Mesendoderm (in vitro differentiated cells): ENCODE measurements at regions not wholly inside any gene's neighbourhood (a gene's known extent, or its start where the extent isn't known, plus 50 kb on each side); places are given as distances from the start of the nearest gene placed in this dataset.
"Not testable (repeated sequence)": the region's sequence is repeated elsewhere in the genome, so short reads cannot be mapped to it uniquely, and the experiment has no call there.

ENCODE experiments used
- DNase-seq: peaks from one replicate; pipeline ENCODE4 v3.0.0; 2013
- H2AK5ac ChIP-seq: 2 replicates; pipeline ENCODE4 v1.6.1; 2013; ENCODE audit warnings: low read length, inconsistent platforms
- H2BK120ac ChIP-seq: 2 replicates; pipeline ENCODE4 v1.6.1; 2013; ENCODE audit warnings: low read depth, mild to moderate bottlenecking, low read length, moderate library complexity, mixed read lengths
- H2BK15ac ChIP-seq: replicated peaks from 2 replicates; pipeline ENCODE4 v1.6.1; 2013; ENCODE audit warnings: low read depth, mild to moderate bottlenecking, moderate library complexity
- H2BK5ac ChIP-seq: 2 replicates; pipeline ENCODE4 v1.6.1; 2013; ENCODE audit warnings: low read length, inconsistent platforms
- H3K18ac ChIP-seq: 2 replicates; pipeline ENCODE4 v1.6.1; 2013; ENCODE audit warnings: mild to moderate bottlenecking, low read length, mixed read lengths
- H3K23ac ChIP-seq: one replicate; pipeline ENCODE4 v1.6.1; 2013; ENCODE audit warnings: low read length
- H3K27ac ChIP-seq: 2 replicates; pipeline ENCODE4 v1.5.1; 2013; ENCODE audit warnings: low read depth, mild to moderate bottlenecking, inconsistent platforms, low read length, moderate library complexity
- H3K27me3 ChIP-seq: 2 replicates; pipeline ENCODE4 v1.6.1; 2013; ENCODE audit warnings: low read length, control low read depth, mild to moderate bottlenecking, inconsistent platforms; ENCODE audit not compliant: insufficient read depth, poor library complexity
- H3K36me3 ChIP-seq: 2 replicates; pipeline ENCODE4 v1.6.1; 2013; ENCODE audit warnings: low read length, inconsistent platforms; ENCODE audit not compliant: control insufficient read depth, insufficient read depth
- H3K4ac ChIP-seq: one replicate; pipeline ENCODE4 v1.6.1; 2013; ENCODE audit warnings: low read depth, mild to moderate bottlenecking, low read length, moderate library complexity
- H3K4me1 ChIP-seq: 2 replicates; pipeline ENCODE4 v1.6.1; 2013; ENCODE audit warnings: low read depth, low read length, inconsistent platforms; ENCODE audit not compliant: control insufficient read depth
- H3K4me2 ChIP-seq: 2 replicates; pipeline ENCODE4 v1.6.1; 2013; ENCODE audit warnings: low read length
- H3K4me3 ChIP-seq: 2 replicates; pipeline ENCODE4 v1.5.1; 2013; ENCODE audit warnings: mild to moderate bottlenecking, low read length
- H3K56ac ChIP-seq: one replicate; pipeline ENCODE4 v1.6.1; 2013; ENCODE audit warnings: low read length
- H3K79me1 ChIP-seq: 2 replicates; pipeline ENCODE4 v1.6.1; 2013; ENCODE audit warnings: low read length, inconsistent platforms
- H3K79me2 ChIP-seq: 2 replicates; pipeline ENCODE4 v1.6.1; 2013; ENCODE audit warnings: mild to moderate bottlenecking, low read length; ENCODE audit not compliant: control insufficient read depth, insufficient read depth
- H3K9ac ChIP-seq: 2 replicates; pipeline ENCODE4 v1.6.1; 2013; ENCODE audit warnings: low read length, inconsistent platforms
- H4K5ac ChIP-seq: one replicate; pipeline ENCODE4 v1.6.1; 2013; ENCODE audit warnings: low read length
- H4K8ac ChIP-seq: one replicate; pipeline ENCODE4 v1.6.1; 2013; ENCODE audit warnings: low read depth, mild to moderate bottlenecking, control low read depth, low read length, moderate library complexity
- WGBS: extraction: QIAGEN DNeasy Blood & Tissue Kit; methylation state at CpG from one replicate; pipeline ENCODE4 v1.1.7; 2013; ENCODE audit warnings: low lambda C conversion rate, missing lambda C conversion rate; ENCODE audit not compliant: insufficient coverage; ENCODE audit errors: extremely low coverage; 5-methylcytosine and 5-hydroxymethylcytosine counted together

GRCh38 chr1:105083611-105084010 is 1333.9 kb downstream of the AMY1C start:
- Histone ChIP-seq H3K4me1 (no peaks in the 10 kb centered on the region), H2BK15ac (no peak overlapping the region), H3K79me1 (no peaks in the 10 kb centered on the region), H3K4ac (no peak overlapping the region), H2BK5ac (no peak overlapping the region), H3K4me2 (no peak overlapping the region), H3K27me3 (no peaks in the 10 kb centered on the region), H3K9ac (no peak overlapping the region), H3K4me3 (no peak overlapping the region), H4K8ac (no peak overlapping the region), H3K56ac (no peak overlapping the region), H2AK5ac (no peak overlapping the region), H3K36me3 (no peaks in the 10 kb centered on the region), H3K79me2 (no peaks in the 10 kb centered on the region), H4K5ac (no peak overlapping the region), H3K18ac (no peak overlapping the region), H2BK120ac (no peak overlapping the region), H3K27ac (no peak overlapping the region), H3K23ac (no peak overlapping the region)
- WGBS, result 100% methylated on average over 1 of the region's 4 CpGs
- no peak for DNase-seq

- H3K27ac ChIP-seq, result no peak overlapping the region
- no peak overlapping the region for H3K4me2 ChIP-seq
- no peak overlapping the region for H2AK5ac ChIP-seq
- H2BK5ac ChIP-seq, result no peak overlapping the region
- H3K79me1 ChIP-seq, result no peaks in the 10 kb centered on the region
- H2BK120ac ChIP-seq, result no peak overlapping the region
- H3K4me3 ChIP-seq, result no peak overlapping the region
- no peaks in the 10 kb centered on the region for H3K4me1 ChIP-seq
- no peak overlapping the region for H3K18ac ChIP-seq
- H3K79me2 ChIP-seq, result no peaks in the 10 kb centered on the region
- no peak overlapping the region for H3K56ac ChIP-seq
- no peak for DNase-seq
- no peaks in the 10 kb centered on the region for H3K36me3 ChIP-seq
- no peak overlapping the region for H4K8ac ChIP-seq
- H2BK15ac ChIP-seq, result no peak overlapping the region
- no peak overlapping the region for H3K9ac ChIP-seq
- H3K4ac ChIP-seq, result no peak overlapping the region
- H4K5ac ChIP-seq, result no peak overlapping the region
- H3K27me3 ChIP-seq, result no peaks in the 10 kb centered on the region
- H3K23ac ChIP-seq, result no peak overlapping the region
- WGBS, result no CpG with 5 or more reads among the region's 7 CpGs
Measured at GRCh38 chr1:105087506-105087905, 1337.8 kb downstream of the AMY1C start.

- Histone ChIP-seq H2BK15ac (no peak overlapping the region), H3K23ac (no peak overlapping the region), H2BK5ac (no peak overlapping the region), H2BK120ac (no peak overlapping the region), H3K9ac (no peak overlapping the region), H3K4me3 (no peak overlapping the region), H3K4me2 (no peak overlapping the region), H3K18ac (no peak overlapping the region), H3K79me1 (no peaks in the 10 kb centered on the region), H3K4ac (no peak overlapping the region), H2AK5ac (no peak overlapping the region), H3K36me3 (no peaks in the 10 kb centered on the region), H3K27me3 (no peaks in the 10 kb centered on the region), H3K56ac (no peak overlapping the region), H3K27ac (no peak overlapping the region), H3K79me2 (no peaks in the 10 kb centered on the region), H4K8ac (no peak overlapping the region), H3K4me1 (no peaks in the 10 kb centered on the region), H4K5ac (no peak overlapping the region)
- WGBS, result no CpG with 5 or more reads among the region's 1 CpG
- no peak for DNase-seq
Measured at GRCh38 chr1:105088166-105088565, 1338.5 kb downstream of the AMY1C start.

GRCh38 chr1:105093893-105094292 is 1344.2 kb downstream of the AMY1C start:
- H3K27ac ChIP-seq, H3K79me1 ChIP-seq, H2AK5ac ChIP-seq, H2BK5ac ChIP-seq, H3K79me2 ChIP-seq, H3K4ac ChIP-seq, H3K18ac ChIP-seq, H3K9ac ChIP-seq, H3K23ac ChIP-seq, H3K4me3 ChIP-seq, H2BK120ac ChIP-seq, H2BK15ac ChIP-seq, H4K8ac ChIP-seq, H3K27me3 ChIP-seq, DNase-seq, H4K5ac ChIP-seq, H3K4me1 ChIP-seq, H3K56ac ChIP-seq, H3K36me3 ChIP-seq, H3K4me2 ChIP-seq: not testable (repeated sequence)
- no CpG with 5 or more reads among the region's 1 CpG for WGBS

GRCh38 chr1:105100102-105100501 is 1350.4 kb downstream of the AMY1C start:
- Histone ChIP-seq H3K4me1 (no peaks in the 10 kb centered on the region), H2BK15ac (no peak overlapping the region), H2AK5ac (no peak overlapping the region), H3K56ac (no peak overlapping the region), H3K9ac (no peak overlapping the region), H3K23ac (no peak overlapping the region), H3K79me1 (no peaks in the 10 kb centered on the region), H2BK120ac (no peak overlapping the region), H4K5ac (no peak overlapping the region), H3K18ac (no peak overlapping the region), H3K36me3 (no peaks in the 10 kb centered on the region), H3K27me3 (no peaks in the 10 kb centered on the region), H3K4me3 (no peak overlapping the region), H2BK5ac (no peak overlapping the region), H3K4me2 (no peak overlapping the region), H3K27ac (no peak overlapping the region), H3K4ac (no peak overlapping the region), H4K8ac (no peak overlapping the region), H3K79me2 (no peaks in the 10 kb centered on the region)
- no peak for DNase-seq
- no CpG with 5 or more reads among the region's 1 CpG for WGBS

GRCh38 chr1:105101261-105101660 is 1351.6 kb downstream of the AMY1C start:
- DNase-seq, result no peak
- no peaks in the 10 kb centered on the region for H3K27me3 ChIP-seq
- WGBS, result no CpG with 5 or more reads among the region's 3 CpGs

More at GRCh38 chr1:105101261-105101660, 1351.6 kb downstream of the AMY1C start:
- H3K4me2 ChIP-seq, result no peak overlapping the region
- H3K79me1 ChIP-seq, result no peaks in the 10 kb centered on the region
- no peaks in the 10 kb centered on the region for H3K36me3 ChIP-seq
- H3K56ac ChIP-seq, result no peak overlapping the region
- H2BK120ac ChIP-seq, result no peak overlapping the region
- no peak overlapping the region for H2BK5ac ChIP-seq
- no peaks in the 10 kb centered on the region for H3K79me2 ChIP-seq
- H2BK15ac ChIP-seq, result no peak overlapping the region
- no peak overlapping the region for H4K5ac ChIP-seq
- no peak overlapping the region for H3K4ac ChIP-seq
- H3K9ac ChIP-seq, result no peak overlapping the region
- no peak overlapping the region for H3K18ac ChIP-seq
- no peak overlapping the region for H2AK5ac ChIP-seq
- H3K23ac ChIP-seq, result no peak overlapping the region
- no peak overlapping the region for H3K27ac ChIP-seq
- no peak overlapping the region for H4K8ac ChIP-seq
- no peaks in the 10 kb centered on the region for H3K4me1 ChIP-seq
- H3K4me3 ChIP-seq, result no peak overlapping the region
